Epithelial cell of proximal tubule (primary cell): ENCODE measurements at regions not wholly inside any gene's neighbourhood (a gene's known extent, or its start where the extent isn't known, plus 50 kb on each side); places are given as distances from the start of the nearest gene placed in this dataset.

Source experiments
- DNase-seq: peaks from one replicate; pipeline ENCODE4 v3.0.0-alpha.2; 2011; ENCODE audit warnings: low read depth
- H3K4me3 ChIP-seq: 2 replicates; pipeline ENCODE4 v1.5.1; 2011; ENCODE audit warnings: low read depth, mild to moderate bottlenecking, low read length
- CTCF ChIP-seq: conservative IDR thresholded peaks from 2 replicates; pipeline ENCODE4 v1.5.1; 2012; ENCODE audit warnings: low read depth, mild to moderate bottlenecking, low read length

- DNase-seq: no peak
Measured at GRCh38 chr11:110801328-110801727, 89.1 kb upstream of the ARHGAP20 start.

GRCh38 chr11:110798201-110798900 lies 86.1 kb upstream of the ARHGAP20 start:
- no peak for DNase-seq
- no peak overlapping the region for H3K4me3 ChIP-seq
- TF ChIP-seq CTCF: no peak

More at GRCh38 chr11:110801328-110801727, 89.1 kb upstream of the ARHGAP20 start:
- no peak for TF ChIP-seq CTCF
- no peak overlapping the region for H3K4me3 ChIP-seq

- no peak overlapping the region for H3K4me3 ChIP-seq
- peak; percentile 78 for DNase-seq
Measured at GRCh38 chr11:110797453-110797852, 85.2 kb upstream of the ARHGAP20 start.

GRCh38 chr11:110795112-110795624 lies 82.9 kb upstream of the ARHGAP20 start:
- DNase-seq: no peak
- TF ChIP-seq CTCF: no peak
- H3K4me3 ChIP-seq: no peak overlapping the region

More at GRCh38 chr11:110797453-110797852, 85.2 kb upstream of the ARHGAP20 start:
- TF ChIP-seq CTCF: no peak

GRCh38 chr11:110793556-110793955 lies 81.3 kb upstream of the ARHGAP20 start:
- no peak overlapping the region for H3K4me3 ChIP-seq
- DNase-seq: no peak
- no peak for TF ChIP-seq CTCF

- DNase-seq: no peak
- H3K4me3 ChIP-seq: no peak overlapping the region
- TF ChIP-seq CTCF: no peak
Measured at GRCh38 chr11:110791621-110792020, 79.4 kb upstream of the ARHGAP20 start.

- H3K4me3 ChIP-seq: no peak overlapping the region
- no peak for TF ChIP-seq CTCF
- no peak for DNase-seq
Measured at GRCh38 chr11:110787680-110788079, 75.4 kb upstream of the ARHGAP20 start.
